Lower leg skin (tissue), 3 donors: ENCODE measurements at regions not wholly inside any gene's neighbourhood (a gene's known extent, or its start where the extent isn't known, plus 50 kb on each side); places are given as distances from the start of the nearest gene placed in this dataset.

Experiments
- POLR2A ChIP-seq, 2 donors: fragments of 450-650 bp; IDR thresholded peaks; one replicate each; pipeline ENCODE4 v1.6.1; 2016 to 2017; ENCODE audit warnings: antibody characterized with exemption in 2 of 2, mild to moderate bottlenecking in 1 of 2, moderate library complexity in 1 of 2
- TF ChIP-seq, protein P1 (sequence below), 3 donors: fragments of 450-650 bp; IDR thresholded peaks; one replicate each; pipeline ENCODE4 v1.5.1; 2016; ENCODE audit warnings: antibody characterized with exemption in 3 of 3, mild to moderate bottlenecking in 3 of 3, moderate library complexity in 2 of 3

DNA sequence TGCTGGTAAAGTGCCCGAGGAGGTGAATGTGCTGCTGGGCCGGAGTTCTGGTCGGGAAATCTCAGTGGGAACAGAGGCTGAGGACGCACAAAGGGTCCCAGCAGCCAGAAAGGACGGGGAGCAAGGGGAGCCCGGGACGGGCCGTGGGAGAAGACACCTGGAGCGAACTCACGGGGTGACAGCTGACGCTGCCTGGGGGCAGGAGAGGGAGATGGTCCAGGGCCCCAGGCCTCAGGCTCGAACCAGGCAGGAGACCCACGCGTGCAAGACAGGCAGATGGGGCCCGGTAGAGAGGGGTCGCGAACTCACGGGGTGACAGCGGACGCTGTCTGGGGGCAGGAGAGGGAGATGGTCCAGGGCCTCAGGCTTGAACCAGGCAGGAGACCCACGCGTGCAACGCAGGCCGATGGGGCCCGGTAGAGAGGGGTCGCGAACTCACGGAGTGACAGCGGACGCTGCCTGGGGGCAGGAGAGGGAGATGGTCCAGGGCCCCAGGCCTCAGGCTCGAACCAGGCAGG, 72.9 kb downstream of the METRNL start:
- TF ChIP-seq, protein P1, sequence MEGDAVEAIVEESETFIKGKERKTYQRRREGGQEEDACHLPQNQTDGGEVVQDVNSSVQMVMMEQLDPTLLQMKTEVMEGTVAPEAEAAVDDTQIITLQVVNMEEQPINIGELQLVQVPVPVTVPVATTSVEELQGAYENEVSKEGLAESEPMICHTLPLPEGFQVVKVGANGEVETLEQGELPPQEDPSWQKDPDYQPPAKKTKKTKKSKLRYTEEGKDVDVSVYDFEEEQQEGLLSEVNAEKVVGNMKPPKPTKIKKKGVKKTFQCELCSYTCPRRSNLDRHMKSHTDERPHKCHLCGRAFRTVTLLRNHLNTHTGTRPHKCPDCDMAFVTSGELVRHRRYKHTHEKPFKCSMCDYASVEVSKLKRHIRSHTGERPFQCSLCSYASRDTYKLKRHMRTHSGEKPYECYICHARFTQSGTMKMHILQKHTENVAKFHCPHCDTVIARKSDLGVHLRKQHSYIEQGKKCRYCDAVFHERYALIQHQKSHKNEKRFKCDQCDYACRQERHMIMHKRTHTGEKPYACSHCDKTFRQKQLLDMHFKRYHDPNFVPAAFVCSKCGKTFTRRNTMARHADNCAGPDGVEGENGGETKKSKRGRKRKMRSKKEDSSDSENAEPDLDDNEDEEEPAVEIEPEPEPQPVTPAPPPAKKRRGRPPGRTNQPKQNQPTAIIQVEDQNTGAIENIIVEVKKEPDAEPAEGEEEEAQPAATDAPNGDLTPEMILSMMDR (IDR thresholded peaks at IDR 0.05): no peak
- no peak for TF ChIP-seq POLR2A (IDR thresholded peaks at IDR 0.05)
